Transverse colon (tissue), 4 donors: ENCODE measurements at regions not wholly inside any gene's neighbourhood (a gene's known extent, or its start where the extent isn't known, plus 50 kb on each side); places are given as distances from the start of the nearest gene placed in this dataset.

Experiments
- CTCF ChIP-seq, 5 experiments: fragments of 200-600 bp in 3 of 5; fragments of 450-650 bp in 2 of 5; sonication (generic) in 3 of 5; IDR thresholded peaks; 1 replicate in 2 of 5; 2 replicates in 3 of 5; pipeline ENCODE4 v1.5.1; 2016 to 2017; ENCODE audit warnings: antibody characterized with exemption in 5 of 5, inconsistent platforms in 3 of 5, mild to moderate bottlenecking in 2 of 5, moderate library complexity in 1 of 5
- EP300 ChIP-seq: sonication (generic); formaldehyde crosslinking; IDR thresholded peaks from one replicate; pipeline ENCODE4 v1.6.1; 2017; ENCODE audit warnings: antibody characterized with exemption, low read depth
- POLR2A ChIP-seq: fragments of 450-650 bp; IDR thresholded peaks from one replicate; pipeline ENCODE4 v1.6.1; 2016; ENCODE audit warnings: antibody characterized with exemption, mild to moderate bottlenecking, moderate library complexity
- POLR2AphosphoS5 ChIP-seq, 3 donors: sonication (generic); formaldehyde crosslinking; IDR thresholded peaks; one replicate each; pipeline ENCODE4 v1.6.1; 2016; ENCODE audit warnings: antibody characterized with exemption in 3 of 3

DNA sequence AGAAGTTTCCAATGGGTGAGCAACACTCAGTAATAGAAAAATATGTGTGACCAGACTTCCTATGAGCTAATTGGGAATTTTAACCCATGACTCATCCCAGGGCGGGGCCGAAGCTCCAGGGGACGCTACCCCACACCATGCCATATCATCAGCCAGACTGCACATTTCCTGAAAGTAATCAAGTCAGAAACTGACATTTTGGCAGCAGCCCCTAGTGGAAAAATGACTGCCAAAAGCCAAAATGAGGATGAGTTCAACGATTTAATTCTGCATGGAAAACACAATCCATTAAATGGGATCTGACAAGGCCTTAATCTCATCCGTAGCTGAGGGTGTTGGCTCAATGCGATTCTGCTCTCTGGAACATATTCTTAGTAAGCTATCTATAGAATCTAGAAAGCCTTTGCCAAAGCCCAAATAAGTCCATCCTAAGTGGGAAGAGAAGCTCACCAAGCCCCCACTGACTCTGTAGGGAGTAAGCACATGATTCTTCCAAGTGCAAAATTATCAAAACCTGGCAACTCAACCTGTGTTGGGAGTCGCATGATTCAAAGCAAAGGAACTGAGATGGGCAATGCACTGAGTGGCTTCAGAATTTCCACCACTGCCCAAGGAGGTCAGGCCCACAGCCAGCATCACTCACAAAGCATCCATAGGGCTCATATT is 93.1 kb upstream of the PDE1C start:
- no peak for TF ChIP-seq CTCF (IDR thresholded peaks at IDR 0.05)
- TF ChIP-seq POLR2AphosphoS5 (IDR thresholded peaks at IDR 0.05): peak in 1 of 3 donors; percentile 19
- TF ChIP-seq POLR2A: no peak
- TF ChIP-seq EP300: no peak
